ENCODE measurements at regions not wholly inside any gene's neighbourhood (a gene's known extent, or its start where the extent isn't known, plus 50 kb on each side); places are given as distances from the start of the nearest gene placed in this dataset.

GRCh38 chr5:104247260-104247659 is 684.7 kb upstream of the NUDT12 start:
- H3K27ac Mint-ChIP-seq: no peak overlapping the region
- no peak overlapping the region for H3K4me3 Mint-ChIP-seq
- no peak for ATAC-seq
- no peaks in the 10 kb centered on the region for H3K27me3 Mint-ChIP-seq
- H3K36me3 Mint-ChIP-seq (ENCODE audit: low read depth): no peaks in the 10 kb centered on the region
- peaks cover 8% of the 10 kb centered on the region for H3K9me3 Mint-ChIP-seq
- H3K4me1 Mint-ChIP-seq: no peaks in the 10 kb centered on the region
- DNase-seq: no peak

- no peak for ATAC-seq
- Mint-ChIP-seq H3K27me3 (no peaks in the 10 kb centered on the region), H3K4me3 (no peak overlapping the region)
Measured at GRCh38 chr5:104241046-104241445, 678.5 kb upstream of the NUDT12 start.

GRCh38 chr5:104237586-104237985 is 675.0 kb upstream of the NUDT12 start:
- Mint-ChIP-seq H3K36me3 (ENCODE audit: low read depth) (no peaks in the 10 kb centered on the region), H3K27ac (no peak overlapping the region), H3K9me3 (no peaks in the 10 kb centered on the region), H3K4me3 (no peak overlapping the region), H3K27me3 (no peaks in the 10 kb centered on the region), H3K4me1 (no peaks in the 10 kb centered on the region)
- ATAC-seq (no peak), DNase-seq (no peak)

More at GRCh38 chr5:104241046-104241445, 678.5 kb upstream of the NUDT12 start:
- DNase-seq: no peak
- Mint-ChIP-seq H3K27ac (no peak overlapping the region), H3K4me1 (no peaks in the 10 kb centered on the region), H3K9me3 (peaks cover 4% of the 10 kb centered on the region), H3K36me3 (ENCODE audit: low read depth) (no peaks in the 10 kb centered on the region)

GRCh38 chr5:104223885-104224773 is 661.5 kb upstream of the NUDT12 start:
- Mint-ChIP-seq H3K27me3 (no peaks in the 10 kb centered on the region), H3K27ac (no peak overlapping the region), H3K9me3 (no peaks in the 10 kb centered on the region), H3K4me3 (no peak overlapping the region), H3K4me1 (no peaks in the 10 kb centered on the region), H3K36me3 (ENCODE audit: low read depth) (no peaks in the 10 kb centered on the region)
- ATAC-seq (no peak), DNase-seq (no peak)

GRCh38 chr5:104218200-104218599 is 655.6 kb upstream of the NUDT12 start:
- Mint-ChIP-seq H3K36me3 (ENCODE audit: low read depth) (no peaks in the 10 kb centered on the region), H3K27ac (no peak overlapping the region), H3K9me3 (no peaks in the 10 kb centered on the region), H3K4me3 (no peak overlapping the region), H3K27me3 (no peaks in the 10 kb centered on the region), H3K4me1 (no peaks in the 10 kb centered on the region)
- no peak for DNase-seq
- ATAC-seq: no peak

GRCh38 chr5:104213216-104213615 is 650.6 kb upstream of the NUDT12 start:
- Mint-ChIP-seq H3K4me3 (no peak overlapping the region), H3K4me1 (no peaks in the 10 kb centered on the region), H3K9me3 (peaks cover 8% of the 10 kb centered on the region), H3K27ac (no peak overlapping the region), H3K27me3 (no peaks in the 10 kb centered on the region), H3K36me3 (ENCODE audit: low read depth) (no peaks in the 10 kb centered on the region)
- DNase-seq (no peak), ATAC-seq (no peak)

- no peaks in the 10 kb centered on the region for H3K4me1 Mint-ChIP-seq
- H3K9me3 Mint-ChIP-seq: peaks cover 6% of the 10 kb centered on the region
- no peak for DNase-seq
- H3K27ac Mint-ChIP-seq: no peak overlapping the region
- H3K4me3 Mint-ChIP-seq: no peak overlapping the region
- H3K27me3 Mint-ChIP-seq: no peaks in the 10 kb centered on the region
- no peak for ATAC-seq
- no peaks in the 10 kb centered on the region for H3K36me3 Mint-ChIP-seq (ENCODE audit: low read depth)
Measured at GRCh38 chr5:104199771-104200170, 637.2 kb upstream of the NUDT12 start.

GRCh38 chr5:104198156-104198555 is 635.6 kb upstream of the NUDT12 start:
- Mint-ChIP-seq H3K27ac (no peak overlapping the region), H3K36me3 (ENCODE audit: low read depth) (no peaks in the 10 kb centered on the region)
- ATAC-seq: no peak

GRCh38 chr5:104189909-104190308 is 627.3 kb upstream of the NUDT12 start:
- ATAC-seq (no peak), DNase-seq (no peak)
- no peaks in the 10 kb centered on the region for H3K36me3 Mint-ChIP-seq (ENCODE audit: low read depth)
- H3K9me3 Mint-ChIP-seq: peaks cover 8% of the 10 kb centered on the region
- no peaks in the 10 kb centered on the region for H3K27me3 Mint-ChIP-seq
- H3K4me3 Mint-ChIP-seq: no peak overlapping the region
- H3K4me1 Mint-ChIP-seq: no peaks in the 10 kb centered on the region
- no peak overlapping the region for H3K27ac Mint-ChIP-seq

More at GRCh38 chr5:104198156-104198555, 635.6 kb upstream of the NUDT12 start:
- no peak for DNase-seq
- Mint-ChIP-seq H3K4me3 (no peak overlapping the region), H3K27me3 (no peaks in the 10 kb centered on the region), H3K4me1 (no peaks in the 10 kb centered on the region), H3K9me3 (peaks cover 6% of the 10 kb centered on the region)

- H3K27ac Mint-ChIP-seq: no peak overlapping the region
- H3K9me3 Mint-ChIP-seq: peaks cover 8% of the 10 kb centered on the region
- no peak overlapping the region for H3K4me3 Mint-ChIP-seq
- no peaks in the 10 kb centered on the region for H3K27me3 Mint-ChIP-seq
- H3K36me3 Mint-ChIP-seq (ENCODE audit: low read depth): no peaks in the 10 kb centered on the region
- ATAC-seq (no peak), DNase-seq (no peak)
- H3K4me1 Mint-ChIP-seq: no peaks in the 10 kb centered on the region
Measured at GRCh38 chr5:104189031-104189430, 626.4 kb upstream of the NUDT12 start.

GRCh38 chr5:104187656-104188055 is 625.1 kb upstream of the NUDT12 start:
- no peak overlapping the region for H3K4me3 Mint-ChIP-seq
- ATAC-seq (no peak), DNase-seq (no peak)
- H3K27ac Mint-ChIP-seq: no peak overlapping the region
- H3K4me1 Mint-ChIP-seq: no peaks in the 10 kb centered on the region
- peaks cover 8% of the 10 kb centered on the region for H3K9me3 Mint-ChIP-seq
- H3K36me3 Mint-ChIP-seq (ENCODE audit: low read depth): no peaks in the 10 kb centered on the region
- H3K27me3 Mint-ChIP-seq: no peaks in the 10 kb centered on the region

- peaks cover 13% of the 10 kb centered on the region for H3K9me3 Mint-ChIP-seq
- ATAC-seq: no peak
- no peaks in the 10 kb centered on the region for H3K36me3 Mint-ChIP-seq (ENCODE audit: low read depth)
- H3K4me1 Mint-ChIP-seq: no peaks in the 10 kb centered on the region
- DNase-seq: no peak
- no peak overlapping the region for H3K27ac Mint-ChIP-seq
- no peaks in the 10 kb centered on the region for H3K27me3 Mint-ChIP-seq
- no peak overlapping the region for H3K4me3 Mint-ChIP-seq
Measured at GRCh38 chr5:104186510-104186909, 623.9 kb upstream of the NUDT12 start.

- peaks cover 13% of the 10 kb centered on the region for H3K9me3 Mint-ChIP-seq
- H3K4me3 Mint-ChIP-seq: no peak overlapping the region
- no peak for DNase-seq
- no peaks in the 10 kb centered on the region for H3K4me1 Mint-ChIP-seq
- ATAC-seq: no peak
- no peak overlapping the region for H3K27ac Mint-ChIP-seq
- no peaks in the 10 kb centered on the region for H3K27me3 Mint-ChIP-seq
- no peaks in the 10 kb centered on the region for H3K36me3 Mint-ChIP-seq (ENCODE audit: low read depth)
Measured at GRCh38 chr5:104186100-104186499, 623.5 kb upstream of the NUDT12 start.

- ATAC-seq (no peak), DNase-seq (no peak)
- no peak overlapping the region for H3K27ac Mint-ChIP-seq
- no peaks in the 10 kb centered on the region for H3K36me3 Mint-ChIP-seq (ENCODE audit: low read depth)
- no peaks in the 10 kb centered on the region for H3K4me1 Mint-ChIP-seq
- no peaks in the 10 kb centered on the region for H3K27me3 Mint-ChIP-seq
- no peak overlapping the region for H3K4me3 Mint-ChIP-seq
- H3K9me3 Mint-ChIP-seq: peaks cover 18% of the 10 kb centered on the region
Measured at GRCh38 chr5:104184264-104184663, 621.7 kb upstream of the NUDT12 start.

GRCh38 chr5:104178829-104179456 is 616.4 kb upstream of the NUDT12 start:
- no peak overlapping the region for H3K27ac Mint-ChIP-seq

More at GRCh38 chr5:104178829-104179456, 616.4 kb upstream of the NUDT12 start:
- H3K4me3 Mint-ChIP-seq: no peak overlapping the region
- H3K27me3 Mint-ChIP-seq: no peaks in the 10 kb centered on the region
- H3K4me1 Mint-ChIP-seq: no peaks in the 10 kb centered on the region
- peak; percentile 12 for DNase-seq
- peaks cover 9% of the 10 kb centered on the region for H3K9me3 Mint-ChIP-seq
- H3K36me3 Mint-ChIP-seq (ENCODE audit: low read depth): no peaks in the 10 kb centered on the region
- peak; percentile 40 for ATAC-seq

Measured in activated naive CD8-positive, alpha-beta T cell treated with anti-CD3 and anti-CD28 coated beads, Interleukin-2, amount 50 U/mL, for 24 hours (primary cell).